AG04450 (cell line): ENCODE measurements at regions not wholly inside any gene's neighbourhood (a gene's known extent, or its start where the extent isn't known, plus 50 kb on each side); places are given as distances from the start of the nearest gene placed in this dataset.

ENCODE experiments used
- CTCF ChIA-PET: fragments of 300-600, 350-600 bp; formaldehyde crosslinking; extraction: SDS; loops from one replicate; lab custom pipeline; 2022; ENCODE audit warnings: antibody characterized with exemption, inconsistent platforms; lab: Charles Lee
- POLR2A ChIA-PET: fragments of 350-600 bp; formaldehyde crosslinking; extraction: SDS; loops from one replicate; lab custom pipeline; 2021; ENCODE audit warnings: antibody characterized with exemption, inconsistent platforms; lab: Yijun Ruan, JAX
- DNase-seq: peaks from one replicate; pipeline ENCODE4 v3.0.0-alpha.2; 2011; ENCODE audit warnings: low read depth, low spot score
- H3K27ac ChIP-seq: one replicate; pipeline ENCODE4 v1.5.1; 2012; ENCODE audit warnings: low read depth, low read length, control low read depth
- H3K27me3 ChIP-seq: one replicate; pipeline ENCODE4 v1.6.0; 2012; ENCODE audit warnings: low read length; ENCODE audit not compliant: control insufficient read depth, insufficient read depth
- H3K4me3 ChIP-seq: 2 replicates; pipeline ENCODE4 v1.5.1; 2011; ENCODE audit warnings: mild to moderate bottlenecking, low read depth, low read length, control low read depth
- H3K9me3 ChIP-seq: 2 replicates; pipeline ENCODE4 v1.5.1; 2012; ENCODE audit warnings: low read length; ENCODE audit not compliant: control insufficient read depth, insufficient read depth
- TF ChIP-seq, protein P1 (sequence below): IDR thresholded peaks from 2 replicates; pipeline ENCODE4 v1.5.1; 2011; ENCODE audit warnings: low read depth, low read length, control low read depth, inconsistent platforms

GRCh38 chr6:80436663-80437062 lies 330.2 kb downstream of the BCKDHB start:
- no peak for DNase-seq
- no peaks in the 10 kb centered on the region for H3K27me3 ChIP-seq
- POLR2A ChIA-PET: no interaction called here
- TF ChIP-seq, protein P1, sequence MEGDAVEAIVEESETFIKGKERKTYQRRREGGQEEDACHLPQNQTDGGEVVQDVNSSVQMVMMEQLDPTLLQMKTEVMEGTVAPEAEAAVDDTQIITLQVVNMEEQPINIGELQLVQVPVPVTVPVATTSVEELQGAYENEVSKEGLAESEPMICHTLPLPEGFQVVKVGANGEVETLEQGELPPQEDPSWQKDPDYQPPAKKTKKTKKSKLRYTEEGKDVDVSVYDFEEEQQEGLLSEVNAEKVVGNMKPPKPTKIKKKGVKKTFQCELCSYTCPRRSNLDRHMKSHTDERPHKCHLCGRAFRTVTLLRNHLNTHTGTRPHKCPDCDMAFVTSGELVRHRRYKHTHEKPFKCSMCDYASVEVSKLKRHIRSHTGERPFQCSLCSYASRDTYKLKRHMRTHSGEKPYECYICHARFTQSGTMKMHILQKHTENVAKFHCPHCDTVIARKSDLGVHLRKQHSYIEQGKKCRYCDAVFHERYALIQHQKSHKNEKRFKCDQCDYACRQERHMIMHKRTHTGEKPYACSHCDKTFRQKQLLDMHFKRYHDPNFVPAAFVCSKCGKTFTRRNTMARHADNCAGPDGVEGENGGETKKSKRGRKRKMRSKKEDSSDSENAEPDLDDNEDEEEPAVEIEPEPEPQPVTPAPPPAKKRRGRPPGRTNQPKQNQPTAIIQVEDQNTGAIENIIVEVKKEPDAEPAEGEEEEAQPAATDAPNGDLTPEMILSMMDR: no peak
- CTCF ChIA-PET: interaction anchor here (0.6 kb wide), 1 partner anchor 1259 kb away, joined by 3 read pairs; no protein-coding TSS in a partner anchor
- H3K27ac ChIP-seq: no peak overlapping the region
- peaks cover 3% of the 10 kb centered on the region; the same call in 1 of the 2 replicates for H3K9me3 ChIP-seq
- no peak overlapping the region for H3K4me3 ChIP-seq

DNA sequence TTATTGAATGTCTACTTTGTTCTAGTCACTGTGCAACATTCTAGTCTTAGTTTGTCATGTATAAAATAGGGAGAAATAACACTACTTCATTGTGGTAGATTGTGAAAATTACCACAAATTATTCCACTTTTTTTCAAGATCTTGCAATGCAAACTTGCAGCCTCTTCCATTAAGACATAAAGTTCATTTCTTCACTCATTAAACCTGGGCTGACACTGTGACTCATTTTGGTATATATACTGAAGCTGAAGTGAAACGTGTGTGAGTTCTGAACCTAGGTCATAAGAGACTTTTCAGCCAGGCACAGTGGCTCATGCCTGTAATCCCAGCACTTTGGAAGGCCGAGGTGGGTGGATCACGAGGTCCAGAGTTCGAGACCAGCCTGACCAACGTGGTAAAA lies 329.0 kb downstream of the BCKDHB start:
- ChIA-PET POLR2A (no interaction called here), CTCF (no interaction called here)
- TF ChIP-seq, protein P1: no peak
- H3K27me3 ChIP-seq: no peaks in the 10 kb centered on the region
- no peak for DNase-seq
- H3K4me3 ChIP-seq: no peak overlapping the region
- H3K9me3 ChIP-seq: peaks cover 3% of the 10 kb centered on the region; the same call in 1 of the 2 replicates
- H3K27ac ChIP-seq: no peak overlapping the region

DNA sequence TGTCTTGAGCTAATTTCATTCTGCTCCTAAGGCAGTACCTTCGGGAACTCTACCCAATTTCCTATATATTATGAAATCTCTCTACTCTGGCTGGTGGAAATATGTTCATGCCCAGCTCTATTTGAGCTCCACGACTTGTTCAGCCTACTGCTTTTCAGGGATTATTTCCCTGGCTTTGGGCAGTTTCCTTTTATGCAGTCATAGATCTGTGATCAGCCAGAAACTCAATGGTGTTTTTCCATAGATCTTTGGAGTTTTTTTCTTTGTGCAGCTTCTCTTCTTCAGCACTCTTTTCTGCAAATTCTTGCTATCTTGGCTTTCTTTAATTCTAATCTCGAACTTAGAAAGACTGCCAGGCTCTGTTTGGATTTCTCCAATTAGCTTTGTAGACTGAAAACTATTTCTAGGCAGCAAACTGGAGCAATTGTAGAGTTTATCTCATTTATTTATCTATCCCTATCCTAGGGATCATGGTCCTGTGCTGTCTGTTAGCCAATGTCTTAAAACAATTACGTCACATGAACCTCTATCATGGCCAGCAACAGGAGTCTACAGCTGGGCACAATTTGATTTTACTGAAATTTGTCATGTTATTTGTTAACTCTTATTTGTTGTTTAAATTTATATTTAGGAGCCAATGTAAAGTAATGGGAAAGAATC lies 328.4 kb downstream of the BCKDHB start:
- Histone ChIP-seq H3K9me3 (peaks cover 3% of the 10 kb centered on the region; the same call in 1 of the 2 replicates), H3K27me3 (no peaks in the 10 kb centered on the region), H3K4me3 (no peak overlapping the region), H3K27ac (no peak overlapping the region)
- ChIA-PET POLR2A (no interaction called here), CTCF (no interaction called here)
- TF ChIP-seq, protein P1: no peak
- DNase-seq: no peak

GRCh38 chr6:80433673-80434025 lies 327.2 kb downstream of the BCKDHB start:
- H3K27ac ChIP-seq: no peak overlapping the region
- DNase-seq: no peak
- H3K27me3 ChIP-seq: no peaks in the 10 kb centered on the region
- H3K4me3 ChIP-seq: no peak overlapping the region
- CTCF ChIA-PET: no interaction called here
- POLR2A ChIA-PET: no interaction called here
- TF ChIP-seq, protein P1: no peak
- peaks cover 3% of the 10 kb centered on the region; the same call in 1 of the 2 replicates for H3K9me3 ChIP-seq

DNA sequence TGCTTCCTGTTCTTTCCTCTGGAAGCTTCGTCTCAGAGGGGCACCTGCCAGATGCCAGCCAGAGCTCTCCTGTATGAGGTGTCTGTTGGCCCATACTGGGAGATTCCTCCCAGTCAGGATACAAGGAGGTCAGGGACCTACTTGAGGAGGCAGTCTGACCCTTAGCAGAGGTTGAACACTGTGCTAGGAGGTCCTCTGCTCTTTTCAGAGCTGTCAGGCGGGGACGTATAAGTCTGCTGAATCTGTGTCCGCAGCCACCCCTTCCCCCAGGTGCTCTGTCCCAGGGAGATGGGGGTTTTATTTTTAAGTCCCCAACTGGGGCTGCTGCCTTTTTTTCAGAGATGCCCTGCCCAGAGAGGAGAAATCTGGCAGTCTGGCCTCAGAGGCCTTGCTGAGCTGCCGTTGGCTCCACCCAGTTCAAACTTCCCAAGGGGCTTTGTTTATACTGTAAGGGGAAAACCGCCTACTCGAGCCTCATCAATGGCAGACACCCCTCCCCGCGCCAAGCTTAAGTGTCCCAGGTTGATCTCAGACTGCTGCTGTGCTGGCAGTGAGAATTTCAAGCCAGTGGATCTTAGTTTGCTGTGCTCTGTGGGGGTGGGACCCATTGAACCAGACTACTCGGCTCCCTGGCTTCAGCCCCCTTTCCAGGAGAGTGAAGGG lies 326.7 kb downstream of the BCKDHB start:
- Histone ChIP-seq H3K27ac (no peak overlapping the region), H3K4me3 (no peak overlapping the region), H3K9me3 (peaks cover 3% of the 10 kb centered on the region; the same call in 1 of the 2 replicates), H3K27me3 (no peaks in the 10 kb centered on the region)
- ChIA-PET POLR2A (no interaction called here), CTCF (no interaction called here)
- DNase-seq: no peak
- TF ChIP-seq, protein P1: no peak
